ENCODE measurements at regions not wholly inside any gene's neighbourhood (a gene's known extent, or its start where the extent isn't known, plus 50 kb on each side); places are given as distances from the start of the nearest gene placed in this dataset.

DNA sequence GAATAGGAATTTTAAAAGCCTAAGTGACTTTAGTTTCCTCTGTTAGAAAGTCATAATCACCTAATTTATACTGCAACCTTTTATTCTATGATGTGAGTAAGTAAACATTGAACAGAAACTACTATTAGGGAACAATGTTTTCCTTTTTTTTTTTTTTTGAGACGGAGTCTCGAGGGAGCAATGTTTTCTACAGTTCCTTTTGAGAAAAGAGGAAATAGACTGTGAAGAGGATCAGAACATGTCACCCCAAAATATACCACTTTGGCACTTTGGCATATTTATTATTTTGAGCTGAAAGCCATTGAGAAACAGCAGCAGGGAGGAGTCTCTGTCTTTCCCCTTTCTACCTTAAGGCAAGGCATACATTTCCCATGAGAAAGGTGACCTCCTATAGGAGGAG lies 162.7 kb upstream of the CNOT2 start:
- TF ChIP-seq, protein P1, sequence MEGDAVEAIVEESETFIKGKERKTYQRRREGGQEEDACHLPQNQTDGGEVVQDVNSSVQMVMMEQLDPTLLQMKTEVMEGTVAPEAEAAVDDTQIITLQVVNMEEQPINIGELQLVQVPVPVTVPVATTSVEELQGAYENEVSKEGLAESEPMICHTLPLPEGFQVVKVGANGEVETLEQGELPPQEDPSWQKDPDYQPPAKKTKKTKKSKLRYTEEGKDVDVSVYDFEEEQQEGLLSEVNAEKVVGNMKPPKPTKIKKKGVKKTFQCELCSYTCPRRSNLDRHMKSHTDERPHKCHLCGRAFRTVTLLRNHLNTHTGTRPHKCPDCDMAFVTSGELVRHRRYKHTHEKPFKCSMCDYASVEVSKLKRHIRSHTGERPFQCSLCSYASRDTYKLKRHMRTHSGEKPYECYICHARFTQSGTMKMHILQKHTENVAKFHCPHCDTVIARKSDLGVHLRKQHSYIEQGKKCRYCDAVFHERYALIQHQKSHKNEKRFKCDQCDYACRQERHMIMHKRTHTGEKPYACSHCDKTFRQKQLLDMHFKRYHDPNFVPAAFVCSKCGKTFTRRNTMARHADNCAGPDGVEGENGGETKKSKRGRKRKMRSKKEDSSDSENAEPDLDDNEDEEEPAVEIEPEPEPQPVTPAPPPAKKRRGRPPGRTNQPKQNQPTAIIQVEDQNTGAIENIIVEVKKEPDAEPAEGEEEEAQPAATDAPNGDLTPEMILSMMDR (IDR thresholded peaks at IDR 0.05), result no peak
- no peak for TF ChIP-seq MXI1 (IDR thresholded peaks at IDR 0.05; ENCODE audit: low read depth, low read length)
- no peak for TF ChIP-seq FOSL2 (IDR thresholded peaks at IDR 0.05; ENCODE audit: borderline replicate concordance, low read depth)
- no peak for TF ChIP-seq POLR2AphosphoS5 (IDR thresholded peaks at IDR 0.05; ENCODE audit: low read depth, low read length)
- no peak for TF ChIP-seq GATA2 (CRISPR knock-in tag; IDR thresholded peaks at IDR 0.05)
- no peak for TF ChIP-seq TAF1 (IDR thresholded peaks at IDR 0.05; ENCODE audit: borderline replicate concordance, low read depth, low read length)
- TF ChIP-seq TCF12 (IDR thresholded peaks at IDR 0.05), result no peak
- TF ChIP-seq EP300 (IDR thresholded peaks at IDR 0.05; ENCODE audit: borderline replicate concordance in 1 of 2, low read depth in 1 of 2, low read length in 1 of 2), result no peak
- no peak for TF ChIP-seq NRF1 (IDR thresholded peaks at IDR 0.05; ENCODE audit: low read depth, low read length)
- TF ChIP-seq, protein P2, sequence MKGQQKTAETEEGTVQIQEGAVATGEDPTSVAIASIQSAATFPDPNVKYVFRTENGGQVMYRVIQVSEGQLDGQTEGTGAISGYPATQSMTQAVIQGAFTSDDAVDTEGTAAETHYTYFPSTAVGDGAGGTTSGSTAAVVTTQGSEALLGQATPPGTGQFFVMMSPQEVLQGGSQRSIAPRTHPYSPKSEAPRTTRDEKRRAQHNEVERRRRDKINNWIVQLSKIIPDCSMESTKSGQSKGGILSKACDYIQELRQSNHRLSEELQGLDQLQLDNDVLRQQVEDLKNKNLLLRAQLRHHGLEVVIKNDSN (IDR thresholded peaks at IDR 0.05; ENCODE audit: borderline replicate concordance, low read depth), result no peak
- TF ChIP-seq, protein P3, sequence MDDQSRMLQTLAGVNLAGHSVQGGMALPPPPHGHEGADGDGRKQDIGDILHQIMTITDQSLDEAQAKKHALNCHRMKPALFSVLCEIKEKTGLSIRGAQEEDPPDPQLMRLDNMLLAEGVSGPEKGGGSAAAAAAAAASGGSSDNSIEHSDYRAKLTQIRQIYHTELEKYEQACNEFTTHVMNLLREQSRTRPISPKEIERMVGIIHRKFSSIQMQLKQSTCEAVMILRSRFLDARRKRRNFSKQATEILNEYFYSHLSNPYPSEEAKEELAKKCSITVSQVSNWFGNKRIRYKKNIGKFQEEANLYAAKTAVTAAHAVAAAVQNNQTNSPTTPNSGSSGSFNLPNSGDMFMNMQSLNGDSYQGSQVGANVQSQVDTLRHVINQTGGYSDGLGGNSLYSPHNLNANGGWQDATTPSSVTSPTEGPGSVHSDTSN (IDR thresholded peaks at IDR 0.05), result no peak
- H3K9me3 ChIP-seq, result no peaks in the 10 kb centered on the region
- H3K4me3 ChIP-seq (ENCODE audit: low read depth in 2 of 2, low read length in 1 of 2), result no peak overlapping the region
- H3K4me1 ChIP-seq (ENCODE audit: control insufficient read depth in 1 of 2, insufficient read depth in 2 of 2, low read depth in 1 of 2, low read length in 1 of 2), result no peaks in the 10 kb centered on the region; a peak in 1 of 4 replicates
- no peaks in the 10 kb centered on the region for H3F3A ChIP-seq (replicated peaks; ENCODE audit: insufficient read depth)
- ChIA-PET POLR2A (no interaction called here), CTCF (interaction anchor here (1.4 kb wide), 1 partner anchor 9 kb away, joined by 3 read pairs; no protein-coding TSS in a partner anchor)
- no peak for DNase-seq
- no peaks in the 10 kb centered on the region for H3K9me2 ChIP-seq
- H3K4me2 ChIP-seq, result no peak overlapping the region
- no peaks in the 10 kb centered on the region for H3K36me3 ChIP-seq (replicated peaks in 1 of 2; ENCODE audit: control insufficient read depth in 1 of 2, insufficient read depth in 2 of 2, low read length in 1 of 2)
- H3K9ac ChIP-seq, result no peak overlapping the region
- no peak overlapping the region for H3K27ac ChIP-seq (ENCODE audit: low read depth in 2 of 2, low read length in 1 of 2)
- 63% methylated on average over 2 of the region's 2 CpGs for WGBS (ENCODE audit: low lambda C conversion rate)
- no peaks in the 10 kb centered on the region for H3K27me3 ChIP-seq (ENCODE audit: insufficient read depth)
- no peaks in the 10 kb centered on the region for H3K79me2 ChIP-seq (ENCODE audit: insufficient read depth)
- H2AFZ ChIP-seq (ENCODE audit: low read depth), result no peak overlapping the region
- H4K20me1 ChIP-seq (ENCODE audit: insufficient read depth), result no peaks in the 10 kb centered on the region

DNA sequence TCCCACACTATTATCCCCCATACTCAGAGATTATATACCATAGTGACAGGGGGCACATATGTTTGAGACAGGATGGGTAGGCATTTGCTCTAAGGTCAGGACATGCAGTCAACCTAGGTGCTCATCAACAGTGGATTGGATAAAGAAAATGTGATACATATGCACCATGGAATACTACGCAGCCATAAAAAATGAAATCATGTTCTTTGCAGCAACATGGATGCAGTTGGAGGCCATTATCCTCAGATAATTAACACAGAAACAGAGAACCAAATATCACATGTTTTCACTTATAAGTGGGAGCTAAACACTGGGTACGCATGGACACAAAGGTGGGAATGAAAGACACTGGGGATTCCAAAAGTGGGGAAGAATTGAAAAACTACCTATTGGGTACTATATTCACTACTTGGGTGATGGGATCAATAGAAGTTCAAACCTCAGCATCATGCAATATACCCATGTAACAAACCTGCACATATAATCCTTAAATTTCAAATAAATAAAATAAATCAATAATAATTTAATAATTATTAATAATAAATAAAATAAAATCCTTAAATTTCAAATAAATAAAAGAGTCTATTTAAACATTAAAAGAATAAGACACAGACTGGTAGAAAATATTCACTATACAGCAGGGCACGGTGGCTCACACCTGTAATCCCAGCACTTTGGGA lies 160.1 kb upstream of the CNOT2 start:
- Histone ChIP-seq H3K9ac (no peak overlapping the region), H3K27ac (ENCODE audit: low read depth in 2 of 2, low read length in 1 of 2) (no peak overlapping the region), H3F3A (replicated peaks; ENCODE audit: insufficient read depth) (no peaks in the 10 kb centered on the region), H3K4me1 (ENCODE audit: control insufficient read depth in 1 of 2, insufficient read depth in 2 of 2, low read depth in 1 of 2, low read length in 1 of 2) (no peaks in the 10 kb centered on the region; a peak in 1 of 4 replicates), H3K27me3 (ENCODE audit: insufficient read depth) (no peaks in the 10 kb centered on the region), H3K79me2 (ENCODE audit: insufficient read depth) (no peaks in the 10 kb centered on the region), H3K4me2 (no peak overlapping the region), H3K4me3 (ENCODE audit: low read depth in 2 of 2, low read length in 1 of 2) (no peak overlapping the region), H3K36me3 (replicated peaks in 1 of 2; ENCODE audit: control insufficient read depth in 1 of 2, insufficient read depth in 2 of 2, low read length in 1 of 2) (no peaks in the 10 kb centered on the region), H3K9me2 (no peaks in the 10 kb centered on the region), H3K9me3 (no peaks in the 10 kb centered on the region), H4K20me1 (ENCODE audit: insufficient read depth) (no peaks in the 10 kb centered on the region), H2AFZ (ENCODE audit: low read depth) (no peak overlapping the region)
- ChIA-PET CTCF (no interaction called here), POLR2A (no interaction called here)
- no peak for DNase-seq
- 72% methylated on average over 3 of the region's 3 CpGs for WGBS (ENCODE audit: low lambda C conversion rate)
- TF ChIP-seq EZH2phosphoT487 (IDR thresholded peaks at IDR 0.05; ENCODE audit: borderline replicate concordance, low read depth), result no peak
- TF ChIP-seq TAF1 (IDR thresholded peaks at IDR 0.05; ENCODE audit: borderline replicate concordance, low read depth, low read length), result no peak
- no peak for TF ChIP-seq FOSL2 (IDR thresholded peaks at IDR 0.05; ENCODE audit: borderline replicate concordance, low read depth)
- TF ChIP-seq, protein P1 (IDR thresholded peaks at IDR 0.05), result no peak
- TF ChIP-seq, protein P4, sequence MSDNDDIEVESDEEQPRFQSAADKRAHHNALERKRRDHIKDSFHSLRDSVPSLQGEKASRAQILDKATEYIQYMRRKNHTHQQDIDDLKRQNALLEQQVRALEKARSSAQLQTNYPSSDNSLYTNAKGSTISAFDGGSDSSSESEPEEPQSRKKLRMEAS (IDR thresholded peaks at IDR 0.05; ENCODE audit: low read depth), result no peak
- no peak for TF ChIP-seq TEAD4 (IDR thresholded peaks at IDR 0.05; ENCODE audit: borderline replicate concordance, insufficient read depth)
- TF ChIP-seq SMC3 (IDR thresholded peaks at IDR 0.05; ENCODE audit: low read depth, low read length), result no peak
- no peak for TF ChIP-seq GATA2 (CRISPR knock-in tag; IDR thresholded peaks at IDR 0.05)
- TF ChIP-seq FOXJ3 (CRISPR knock-in tag; IDR thresholded peaks at IDR 0.05), result no peak
- TF ChIP-seq, protein P2 (IDR thresholded peaks at IDR 0.05; ENCODE audit: borderline replicate concordance, low read depth), result no peak
